GM12878 (cell line): ENCODE measurements at regions not wholly inside any gene's neighbourhood (a gene's known extent, or its start where the extent isn't known, plus 50 kb on each side); places are given as distances from the start of the nearest gene placed in this dataset.

Experiments used
- ATAC-seq: fragments of 200-7000 bp; cut with Tn5 transposase; 3 replicates; pipeline ENCODE4 v1.9.1; 2020; ENCODE audit warnings: mild to moderate bottlenecking, moderate library complexity
- BruUV-seq: library from RNA; stranded (reverse); fragments of 400-500 nt; replicated peaks from 2 replicates; lab custom pipeline; 2021; lab: Mats Ljungman, UMichigan
- CTCF ChIA-PET: fragments of 300-600 bp; sonication (Branson Sonifier 250); formaldehyde crosslinking; extraction: SDS; loops from one replicate; lab custom pipeline; 2021; ENCODE audit warnings: inconsistent platforms; lab: Yijun Ruan, JAX
- POLR2A ChIA-PET: fragments of 350-600 bp; formaldehyde crosslinking; extraction: SDS; loops from one replicate; lab custom pipeline; 2021; ENCODE audit warnings: inconsistent platforms; lab: Charles Lee
- RAD21 ChIA-PET: fragments of 300-600 bp; sonication (Branson Sonifier 250); formaldehyde crosslinking; loops from one replicate; lab custom pipeline; 2023; ENCODE audit warnings: antibody characterized with exemption; ENCODE audit not compliant: unreplicated experiment; lab: Charles Lee
- SMC1A ChIA-PET: fragments of 300-600 bp; sonication (Branson Sonifier 250); formaldehyde crosslinking; loops from one replicate; lab custom pipeline; 2023; ENCODE audit not compliant: unreplicated experiment, uncharacterized antibody; lab: Charles Lee
- DNase-seq: peaks from one replicate; pipeline ENCODE4 v3.0.0-alpha.2; 2011; ENCODE audit warnings: low read depth, low spot score
- FAIRE-seq: peaks from 3 replicates; lab custom pipeline; 2011; peaks lifted over from hg19 to GRCh38; lab: Jason Lieb, UNC
- H2AFZ ChIP-seq: 2 replicates; pipeline ENCODE4 v1.6.0; 2011; ENCODE audit warnings: low read depth, low read length, control low read depth; ENCODE audit not compliant: control insufficient read depth
- H3K27ac ChIP-seq: 2 replicates; pipeline ENCODE4 v1.5.1; 2011; ENCODE audit warnings: control low read depth; ENCODE audit not compliant: control insufficient read depth, insufficient read depth
- H3K27me3 ChIP-seq, 2 experiments: replicated peaks in 1 of 2; 2 replicates each; pipeline versions ENCODE4 v1.6.0 to v1.6.1; 2011; ENCODE audit warnings: low read length in 1 of 2; ENCODE audit not compliant: control insufficient read depth in 2 of 2, insufficient read depth in 2 of 2
- H3K36me3 ChIP-seq, 2 experiments: 2 replicates each; pipeline ENCODE4 v1.5.1; 2011; ENCODE audit warnings: low read length in 1 of 2; ENCODE audit not compliant: control insufficient read depth in 2 of 2, insufficient read depth in 2 of 2
- H3K4me1 ChIP-seq: 2 replicates; pipeline ENCODE4 v1.6.1; 2011; ENCODE audit warnings: mild to moderate bottlenecking, low read length, moderate library complexity, mixed read lengths; ENCODE audit not compliant: control insufficient read depth, insufficient read depth
- H3K4me2 ChIP-seq: 2 replicates; pipeline ENCODE4 v1.6.0; 2011; ENCODE audit warnings: control low read depth; ENCODE audit not compliant: control insufficient read depth, insufficient read depth
- H3K4me3 ChIP-seq: fragments of 200-600 bp; sonication (generic); 2 replicates; pipeline ENCODE4 v1.5.1; 2016
- H3K79me2 ChIP-seq: 2 replicates; pipeline ENCODE4 v1.6.0; 2011; ENCODE audit warnings: low read length; ENCODE audit not compliant: control insufficient read depth, insufficient read depth
- H3K9ac ChIP-seq: 2 replicates; pipeline ENCODE4 v1.8.0; 2011; ENCODE audit warnings: low read length, control low read depth, mixed read lengths; ENCODE audit not compliant: control insufficient read depth, insufficient read depth
- H3K9me3 ChIP-seq: replicated peaks from 3 replicates; pipeline ENCODE4 v1.5.1; 2011; ENCODE audit warnings: mild to moderate bottlenecking, low read length; ENCODE audit not compliant: control insufficient read depth, insufficient read depth
- H4K20me1 ChIP-seq: 2 replicates; pipeline ENCODE4 v1.6.0; 2011; ENCODE audit not compliant: control insufficient read depth, insufficient read depth
- NFYA ChIP-seq: IDR thresholded peaks from 2 replicates; pipeline ENCODE4 v1.6.1; 2011; ENCODE audit warnings: low read depth, mild to moderate bottlenecking, low read length, improper control_type of control experiment, borderline replicate concordance
- NR2C2 ChIP-seq: IDR thresholded peaks from 2 replicates; pipeline ENCODE4 v1.6.1; 2011; ENCODE audit warnings: borderline replicate concordance, low read depth; ENCODE audit not compliant: control insufficient read depth, insufficient read length
- RCOR1 ChIP-seq: conservative IDR thresholded peaks from 2 replicates; pipeline ENCODE4 v1.6.1; 2012; ENCODE audit warnings: low read depth, low read length, improper control_type of control experiment
- WGBS: methylation state at CpG from one replicate; pipeline ENCODE4 v1.1.6; 2016; ENCODE audit warnings: low lambda C conversion rate; ENCODE audit not compliant: insufficient replicate concordance, insufficient coverage; ENCODE audit errors: missing lambda C conversion rate; 5-methylcytosine and 5-hydroxymethylcytosine counted together
- in situ Hi-C: fragments of 300-500 bp; cut with MboI; formaldehyde crosslinking; loops from 9 replicates; pipeline ENCODE4 v1.14.3; 2018; ENCODE audit warnings: mixed read lengths
- intact Hi-C: fragments of 100-400 bp; cut with micrococcal nuclease; formaldehyde crosslinking; loops from one replicate; pipeline ENCODE4 v1.14.2; 2022; ENCODE audit not compliant: unreplicated experiment
- TF ChIP-seq, protein P1 (sequence below): IDR thresholded peaks from 2 replicates; pipeline ENCODE4 v1.6.1; 2012; ENCODE audit warnings: low read depth, low read length, improper control_type of control experiment
- TF ChIP-seq, protein P2 (sequence below): fragments of 450-650 bp; IDR thresholded peaks from 2 replicates; pipeline ENCODE4 v1.6.1; 2018; ENCODE audit warnings: borderline replicate concordance, mild to moderate bottlenecking; ENCODE audit not compliant: partially characterized antibody

DNA sequence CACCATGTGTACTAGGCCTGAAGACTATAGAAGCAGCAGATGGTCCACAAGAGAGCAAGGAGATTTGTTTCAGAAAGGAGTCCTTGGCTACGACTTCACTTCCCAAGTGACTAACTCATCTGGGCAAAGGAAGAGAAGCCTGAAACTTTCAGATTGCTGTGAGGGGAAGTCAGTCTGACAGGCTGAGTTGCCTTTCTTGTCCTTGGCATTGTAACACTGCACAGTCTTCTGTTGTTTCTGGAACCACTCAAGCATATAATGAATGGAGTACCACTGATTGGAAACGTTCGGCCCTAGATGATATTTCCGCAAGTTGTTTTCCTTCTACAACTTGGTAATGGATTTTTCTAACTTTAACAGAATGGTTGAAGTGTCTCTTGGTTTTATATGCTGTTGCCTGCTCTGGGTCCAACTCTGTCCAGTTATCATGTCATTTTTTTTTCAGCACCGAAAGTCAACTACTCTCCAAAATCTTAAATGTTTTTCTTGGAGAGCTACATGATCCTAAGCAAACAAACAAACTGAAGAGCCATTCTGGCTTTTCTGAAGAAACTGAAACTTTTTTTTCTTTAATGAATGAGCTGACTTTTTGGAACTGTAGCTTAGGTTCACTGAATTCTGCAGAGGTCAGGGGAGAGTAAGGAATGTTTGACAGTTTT, 685.7 kb downstream of the MECOM start:
- no TSS peak for BruUV-seq
- no peaks in the 10 kb centered on the region for H3K27me3 ChIP-seq
- no peak for ATAC-seq
- H3K79me2 ChIP-seq: no peaks in the 10 kb centered on the region
- intact Hi-C loops: no loop called here
- H4K20me1 ChIP-seq: no peaks in the 10 kb centered on the region
- SMC1A ChIA-PET: no interaction called here
- FAIRE-seq: no peak
- H3K4me1 ChIP-seq: no peaks in the 10 kb centered on the region
- TF ChIP-seq NFYA (no peak), NR2C2 (no peak), RCOR1 (no peak)
- TF ChIP-seq, protein P1, sequence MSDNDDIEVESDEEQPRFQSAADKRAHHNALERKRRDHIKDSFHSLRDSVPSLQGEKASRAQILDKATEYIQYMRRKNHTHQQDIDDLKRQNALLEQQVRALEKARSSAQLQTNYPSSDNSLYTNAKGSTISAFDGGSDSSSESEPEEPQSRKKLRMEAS: no peak
- TF ChIP-seq, protein P2, sequence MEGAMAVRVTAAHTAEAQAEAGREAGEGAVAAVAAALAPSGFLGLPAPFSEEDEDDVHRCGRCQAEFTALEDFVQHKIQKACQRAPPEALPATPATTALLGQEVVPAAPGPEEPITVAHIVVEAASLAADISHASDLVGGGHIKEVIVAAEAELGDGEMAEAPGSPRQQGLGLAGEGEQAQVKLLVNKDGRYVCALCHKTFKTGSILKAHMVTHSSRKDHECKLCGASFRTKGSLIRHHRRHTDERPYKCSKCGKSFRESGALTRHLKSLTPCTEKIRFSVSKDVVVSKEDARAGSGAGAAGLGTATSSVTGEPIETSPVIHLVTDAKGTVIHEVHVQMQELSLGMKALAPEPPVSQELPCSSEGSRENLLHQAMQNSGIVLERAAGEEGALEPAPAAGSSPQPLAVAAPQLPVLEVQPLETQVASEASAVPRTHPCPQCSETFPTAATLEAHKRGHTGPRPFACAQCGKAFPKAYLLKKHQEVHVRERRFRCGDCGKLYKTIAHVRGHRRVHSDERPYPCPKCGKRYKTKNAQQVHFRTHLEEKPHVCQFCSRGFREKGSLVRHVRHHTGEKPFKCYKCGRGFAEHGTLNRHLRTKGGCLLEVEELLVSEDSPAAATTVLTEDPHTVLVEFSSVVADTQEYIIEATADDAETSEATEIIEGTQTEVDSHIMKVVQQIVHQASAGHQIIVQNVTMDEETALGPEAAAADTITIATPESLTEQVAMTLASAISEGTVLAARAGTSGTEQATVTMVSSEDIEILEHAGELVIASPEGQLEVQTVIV: no peak
- H3K36me3 ChIP-seq: no peaks in the 10 kb centered on the region
- no peak overlapping the region for H3K4me3 ChIP-seq
- no peak overlapping the region for H2AFZ ChIP-seq
- H3K9ac ChIP-seq: no peak overlapping the region
- DNase-seq: no peak
- 20% methylated on average over 5 of the region's 5 CpGs for WGBS
- no peak overlapping the region for H3K4me2 ChIP-seq
- H3K9me3 ChIP-seq: no peaks in the 10 kb centered on the region
- RAD21 ChIA-PET: no interaction called here
- CTCF ChIA-PET: no interaction called here
- no peak overlapping the region for H3K27ac ChIP-seq
- in situ Hi-C loops: no loop called here
- POLR2A ChIA-PET: no interaction called here
